ENCODE measurements at regions not wholly inside any gene's neighbourhood (a gene's known extent, or its start where the extent isn't known, plus 50 kb on each side); places are given as distances from the start of the nearest gene placed in this dataset.

DNA sequence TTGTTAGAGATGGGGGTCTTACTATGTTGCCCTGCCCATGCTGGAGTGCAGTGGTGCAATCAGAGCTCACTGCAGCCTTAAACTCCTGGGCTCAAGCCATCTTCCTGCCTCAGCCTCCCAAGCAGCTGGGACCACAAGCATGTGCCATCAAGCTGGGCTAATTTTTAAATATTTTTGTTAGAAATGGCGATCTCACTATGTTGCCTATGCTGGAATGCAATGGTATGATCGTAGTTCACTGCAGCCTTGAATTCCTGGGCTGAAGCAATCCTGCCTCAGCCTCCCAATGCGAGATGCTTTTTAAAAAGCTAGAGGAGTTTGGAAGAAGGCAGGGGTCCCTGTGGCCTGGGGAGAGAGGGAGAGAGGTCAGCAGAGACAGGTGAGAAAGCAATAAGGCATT, 600.1 kb upstream of the AUTS2 start:
- DNase-seq = no peak
- Histone ChIP-seq H3K36me3 (replicated peaks; ENCODE audit: insufficient read depth, low read length) (no peaks in the 10 kb centered on the region), H3K79me2 (ENCODE audit: low read length) (no peaks in the 10 kb centered on the region), H3K4me1 (ENCODE audit: low read length) (no peaks in the 10 kb centered on the region), H3K4me3 (ENCODE audit: low read length) (no peak overlapping the region), H3K9ac (ENCODE audit: low read length) (no peak overlapping the region), H3K9me3 (replicated peaks; ENCODE audit: insufficient read depth, low read length) (no peaks in the 10 kb centered on the region), H2AFZ (ENCODE audit: low read length) (no peak overlapping the region), H3K27me3 (replicated peaks; ENCODE audit: insufficient read depth, low read length) (no peaks in the 10 kb centered on the region), H4K20me1 (ENCODE audit: insufficient read depth, low read length) (no peaks in the 10 kb centered on the region), H3F3A (ENCODE audit: insufficient read depth, low read length) (no peaks in the 10 kb centered on the region), H3K27ac (ENCODE audit: low read length) (no peak overlapping the region), H3K9me2 (replicated peaks; ENCODE audit: insufficient read depth, low read length) (no peaks in the 10 kb centered on the region), H3K4me2 (ENCODE audit: low read depth, low read length) (no peak overlapping the region)
- TF ChIP-seq EZH2phosphoT487 (IDR thresholded peaks at IDR 0.05; ENCODE audit: low read length) (no peak), EZH2 (optimal IDR thresholded peaks at IDR 0.05; ENCODE audit: low read depth, low read length) (no peak)
- TF ChIP-seq, protein P1, sequence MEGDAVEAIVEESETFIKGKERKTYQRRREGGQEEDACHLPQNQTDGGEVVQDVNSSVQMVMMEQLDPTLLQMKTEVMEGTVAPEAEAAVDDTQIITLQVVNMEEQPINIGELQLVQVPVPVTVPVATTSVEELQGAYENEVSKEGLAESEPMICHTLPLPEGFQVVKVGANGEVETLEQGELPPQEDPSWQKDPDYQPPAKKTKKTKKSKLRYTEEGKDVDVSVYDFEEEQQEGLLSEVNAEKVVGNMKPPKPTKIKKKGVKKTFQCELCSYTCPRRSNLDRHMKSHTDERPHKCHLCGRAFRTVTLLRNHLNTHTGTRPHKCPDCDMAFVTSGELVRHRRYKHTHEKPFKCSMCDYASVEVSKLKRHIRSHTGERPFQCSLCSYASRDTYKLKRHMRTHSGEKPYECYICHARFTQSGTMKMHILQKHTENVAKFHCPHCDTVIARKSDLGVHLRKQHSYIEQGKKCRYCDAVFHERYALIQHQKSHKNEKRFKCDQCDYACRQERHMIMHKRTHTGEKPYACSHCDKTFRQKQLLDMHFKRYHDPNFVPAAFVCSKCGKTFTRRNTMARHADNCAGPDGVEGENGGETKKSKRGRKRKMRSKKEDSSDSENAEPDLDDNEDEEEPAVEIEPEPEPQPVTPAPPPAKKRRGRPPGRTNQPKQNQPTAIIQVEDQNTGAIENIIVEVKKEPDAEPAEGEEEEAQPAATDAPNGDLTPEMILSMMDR (IDR thresholded peaks at IDR 0.05; ENCODE audit: low read length) = no peak

DNA sequence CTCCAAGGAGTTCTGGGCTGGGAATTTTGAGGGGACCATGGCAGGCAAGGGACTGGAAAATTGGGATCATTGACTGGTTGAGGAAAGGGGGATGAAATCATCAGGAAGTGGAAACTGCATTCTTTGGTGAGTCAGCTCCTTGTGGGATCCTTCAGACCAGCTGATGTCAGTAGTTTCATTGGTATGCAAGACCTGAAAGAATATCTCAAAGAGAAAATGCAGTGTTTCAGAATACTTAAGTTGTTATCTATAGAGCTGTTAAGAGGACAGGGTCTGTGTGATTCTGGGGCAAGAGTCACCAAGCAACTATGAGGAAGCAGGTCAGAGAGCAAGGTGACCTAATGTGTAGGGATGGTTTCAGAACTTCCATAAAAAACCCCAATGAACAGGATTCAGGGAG, 595.9 kb upstream of the AUTS2 start:
- no peak for TF ChIP-seq EZH2phosphoT487 (IDR thresholded peaks at IDR 0.05; ENCODE audit: low read length)
- TF ChIP-seq, protein P1 (IDR thresholded peaks at IDR 0.05; ENCODE audit: low read length) = no peak
- no peak for TF ChIP-seq EZH2 (optimal IDR thresholded peaks at IDR 0.05; ENCODE audit: low read depth, low read length)
- H3K27ac ChIP-seq (ENCODE audit: low read length) = no peak overlapping the region

DNA sequence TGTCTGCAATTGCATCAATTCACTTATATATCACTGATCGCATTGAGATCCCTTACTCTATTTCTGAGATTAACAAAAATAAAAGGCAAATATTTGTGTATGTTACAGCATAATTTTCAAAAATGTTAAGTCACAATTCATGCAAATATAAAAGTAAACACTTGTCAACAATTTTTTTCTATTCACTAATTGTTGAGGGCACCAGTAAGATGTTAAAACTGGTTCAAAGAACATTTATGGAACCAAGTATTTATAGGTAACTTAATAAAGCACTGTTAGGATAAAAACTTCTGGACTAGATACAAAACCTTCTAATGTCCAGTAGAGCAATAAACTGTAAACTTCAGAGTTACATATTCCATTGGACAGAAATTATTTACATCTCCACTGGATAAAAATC, 586.1 kb upstream of the AUTS2 start:
- Histone ChIP-seq H3K9me2 (replicated peaks; ENCODE audit: insufficient read depth, low read length) (no peaks in the 10 kb centered on the region), H3K4me1 (ENCODE audit: low read length) (no peaks in the 10 kb centered on the region), H3K27me3 (replicated peaks; ENCODE audit: insufficient read depth, low read length) (no peaks in the 10 kb centered on the region), H3K79me2 (ENCODE audit: low read length) (no peaks in the 10 kb centered on the region), H3K4me2 (ENCODE audit: low read depth, low read length) (no peak overlapping the region), H3K9ac (ENCODE audit: low read length) (no peak overlapping the region), H4K20me1 (ENCODE audit: insufficient read depth, low read length) (no peaks in the 10 kb centered on the region), H2AFZ (ENCODE audit: low read length) (no peak overlapping the region), H3K36me3 (replicated peaks; ENCODE audit: insufficient read depth, low read length) (no peaks in the 10 kb centered on the region), H3F3A (ENCODE audit: insufficient read depth, low read length) (no peaks in the 10 kb centered on the region), H3K27ac (ENCODE audit: low read length) (no peak overlapping the region), H3K9me3 (replicated peaks; ENCODE audit: insufficient read depth, low read length) (no peaks in the 10 kb centered on the region), H3K4me3 (ENCODE audit: low read length) (no peak overlapping the region)
- TF ChIP-seq EZH2 (optimal IDR thresholded peaks at IDR 0.05; ENCODE audit: low read depth, low read length) (no peak), EZH2phosphoT487 (IDR thresholded peaks at IDR 0.05; ENCODE audit: low read length) (no peak)
- TF ChIP-seq, protein P1 (IDR thresholded peaks at IDR 0.05; ENCODE audit: low read length) = no peak
- DNase-seq = no peak

More for the DNA sequence above, 595.9 kb upstream of the AUTS2 start:
- Histone ChIP-seq H3K4me1 (ENCODE audit: low read length) (no peaks in the 10 kb centered on the region), H3F3A (ENCODE audit: insufficient read depth, low read length) (no peaks in the 10 kb centered on the region), H3K36me3 (replicated peaks; ENCODE audit: insufficient read depth, low read length) (no peaks in the 10 kb centered on the region), H3K9me3 (replicated peaks; ENCODE audit: insufficient read depth, low read length) (no peaks in the 10 kb centered on the region), H3K9ac (ENCODE audit: low read length) (no peak overlapping the region), H3K4me2 (ENCODE audit: low read depth, low read length) (no peak overlapping the region), H3K4me3 (ENCODE audit: low read length) (no peak overlapping the region), H2AFZ (ENCODE audit: low read length) (no peak overlapping the region), H3K27me3 (replicated peaks; ENCODE audit: insufficient read depth, low read length) (no peaks in the 10 kb centered on the region), H4K20me1 (ENCODE audit: insufficient read depth, low read length) (no peaks in the 10 kb centered on the region), H3K9me2 (replicated peaks; ENCODE audit: insufficient read depth, low read length) (no peaks in the 10 kb centered on the region), H3K79me2 (ENCODE audit: low read length) (no peaks in the 10 kb centered on the region)
- DNase-seq = no peak
